ENCODE measurements at regions not wholly inside any gene's neighbourhood (a gene's known extent, or its start where the extent isn't known, plus 50 kb on each side); places are given as distances from the start of the nearest gene placed in this dataset.

- WGBS, 2 experiments (ENCODE audit: insufficient coverage in 2 of 2), result 65 to 79% methylated on average over 7 of the region's 8 CpGs
- Histone ChIP-seq H3K27ac (ENCODE audit: low read depth, low read length, severe bottlenecking) (no peak overlapping the region), H3K4me3 (ENCODE audit: extremely low read depth, insufficient read depth, low read length, poor library complexity, severe bottlenecking) (no peak overlapping the region), H3K4me1 (ENCODE audit: control insufficient read depth, insufficient read depth, low read length, poor library complexity, severe bottlenecking) (no peaks in the 10 kb centered on the region), H3K9me3 (ENCODE audit: control insufficient read depth, low read length) (no peaks in the 10 kb centered on the region), H3K36me3 (ENCODE audit: control insufficient read depth, insufficient read depth, low read length) (no peaks in the 10 kb centered on the region)
Measured at GRCh38 chr5:26674846-26675245, 363.5 kb downstream of the CDH9 start.

GRCh38 chr5:26669523-26669922 lies 368.9 kb downstream of the CDH9 start:
- no peaks in the 10 kb centered on the region for H3K9me3 ChIP-seq (ENCODE audit: control insufficient read depth, low read length)
- no peak overlapping the region for H3K4me3 ChIP-seq (ENCODE audit: extremely low read depth, insufficient read depth, low read length, poor library complexity, severe bottlenecking)
- WGBS, 2 experiments (ENCODE audit: insufficient coverage in 2 of 2), result 96 to 98% methylated on average over 25 of the region's 25 CpGs

GRCh38 chr5:26669031-26669430 lies 369.4 kb downstream of the CDH9 start:
- no peaks in the 10 kb centered on the region for H3K4me1 ChIP-seq (ENCODE audit: control insufficient read depth, insufficient read depth, low read length, poor library complexity, severe bottlenecking)
- H3K4me3 ChIP-seq (ENCODE audit: extremely low read depth, insufficient read depth, low read length, poor library complexity, severe bottlenecking), result no peak overlapping the region
- no peaks in the 10 kb centered on the region for H3K9me3 ChIP-seq (ENCODE audit: control insufficient read depth, low read length)
- no peaks in the 10 kb centered on the region for H3K36me3 ChIP-seq (ENCODE audit: control insufficient read depth, insufficient read depth, low read length)
- WGBS, 2 experiments (ENCODE audit: insufficient coverage in 2 of 2), result 92 to 94% methylated on average over 7 to 9 of the region's 14 CpGs
- H3K27ac ChIP-seq (ENCODE audit: low read depth, low read length, severe bottlenecking), result no peak overlapping the region

More at GRCh38 chr5:26669523-26669922, 368.9 kb downstream of the CDH9 start:
- no peaks in the 10 kb centered on the region for H3K4me1 ChIP-seq (ENCODE audit: control insufficient read depth, insufficient read depth, low read length, poor library complexity, severe bottlenecking)
- no peaks in the 10 kb centered on the region for H3K36me3 ChIP-seq (ENCODE audit: control insufficient read depth, insufficient read depth, low read length)
- H3K27ac ChIP-seq (ENCODE audit: low read depth, low read length, severe bottlenecking), result no peak overlapping the region

- Histone ChIP-seq H3K4me1 (ENCODE audit: control insufficient read depth, insufficient read depth, low read length, poor library complexity, severe bottlenecking) (no peaks in the 10 kb centered on the region), H3K36me3 (ENCODE audit: control insufficient read depth, insufficient read depth, low read length) (no peaks in the 10 kb centered on the region), H3K9me3 (ENCODE audit: control insufficient read depth, low read length) (no peaks in the 10 kb centered on the region), H3K27ac (ENCODE audit: low read depth, low read length, severe bottlenecking) (no peak overlapping the region), H3K4me3 (ENCODE audit: extremely low read depth, insufficient read depth, low read length, poor library complexity, severe bottlenecking) (no peak overlapping the region)
Measured at GRCh38 chr5:26666371-26666770, 372.0 kb downstream of the CDH9 start.

GRCh38 chr5:26663500-26663899 lies 374.9 kb downstream of the CDH9 start:
- WGBS, 2 experiments (ENCODE audit: insufficient coverage in 2 of 2), result 60% methylated on average over 1 of the region's 1 CpG; no CpG with 5 or more reads in 1 of the 2 experiments
- H3K27ac ChIP-seq (ENCODE audit: low read depth, low read length, severe bottlenecking), result no peak overlapping the region
- no peaks in the 10 kb centered on the region for H3K4me1 ChIP-seq (ENCODE audit: control insufficient read depth, insufficient read depth, low read length, poor library complexity, severe bottlenecking)
- no peak overlapping the region for H3K4me3 ChIP-seq (ENCODE audit: extremely low read depth, insufficient read depth, low read length, poor library complexity, severe bottlenecking)
- no peaks in the 10 kb centered on the region for H3K9me3 ChIP-seq (ENCODE audit: control insufficient read depth, low read length)
- H3K36me3 ChIP-seq (ENCODE audit: control insufficient read depth, insufficient read depth, low read length), result no peaks in the 10 kb centered on the region

GRCh38 chr5:26662806-26663360 lies 375.5 kb downstream of the CDH9 start:
- no peak overlapping the region for H3K4me3 ChIP-seq (ENCODE audit: extremely low read depth, insufficient read depth, low read length, poor library complexity, severe bottlenecking)
- no peak overlapping the region for H3K27ac ChIP-seq (ENCODE audit: low read depth, low read length, severe bottlenecking)
- WGBS, 2 experiments (ENCODE audit: insufficient coverage in 2 of 2), result no CpG with 5 or more reads among the region's 2 CpGs
- H3K4me1 ChIP-seq (ENCODE audit: control insufficient read depth, insufficient read depth, low read length, poor library complexity, severe bottlenecking), result no peaks in the 10 kb centered on the region
- no peaks in the 10 kb centered on the region for H3K36me3 ChIP-seq (ENCODE audit: control insufficient read depth, insufficient read depth, low read length)
- H3K9me3 ChIP-seq (ENCODE audit: control insufficient read depth, low read length), result no peaks in the 10 kb centered on the region

- H3K27ac ChIP-seq (ENCODE audit: low read depth, low read length, severe bottlenecking), result no peak overlapping the region
- 91 to 94% methylated on average over 9 to 12 of the region's 12 CpGs for WGBS, 2 experiments (ENCODE audit: insufficient coverage in 2 of 2)
- no peaks in the 10 kb centered on the region for H3K36me3 ChIP-seq (ENCODE audit: control insufficient read depth, insufficient read depth, low read length)
- no peak overlapping the region for H3K4me3 ChIP-seq (ENCODE audit: extremely low read depth, insufficient read depth, low read length, poor library complexity, severe bottlenecking)
- no peaks in the 10 kb centered on the region for H3K4me1 ChIP-seq (ENCODE audit: control insufficient read depth, insufficient read depth, low read length, poor library complexity, severe bottlenecking)
- no peaks in the 10 kb centered on the region for H3K9me3 ChIP-seq (ENCODE audit: control insufficient read depth, low read length)
Measured at GRCh38 chr5:26660116-26660515, 378.3 kb downstream of the CDH9 start.

- Histone ChIP-seq H3K4me3 (ENCODE audit: extremely low read depth, insufficient read depth, low read length, poor library complexity, severe bottlenecking) (no peak overlapping the region), H3K4me1 (ENCODE audit: control insufficient read depth, insufficient read depth, low read length, poor library complexity, severe bottlenecking) (no peaks in the 10 kb centered on the region), H3K9me3 (ENCODE audit: control insufficient read depth, low read length) (no peaks in the 10 kb centered on the region), H3K36me3 (ENCODE audit: control insufficient read depth, insufficient read depth, low read length) (no peaks in the 10 kb centered on the region), H3K27ac (ENCODE audit: low read depth, low read length, severe bottlenecking) (no peak overlapping the region)
- WGBS, 2 experiments (ENCODE audit: insufficient coverage in 2 of 2), result 100% methylated on average over 2 of the region's 3 CpGs
Measured at GRCh38 chr5:26649000-26649399, 389.4 kb downstream of the CDH9 start.

- no peaks in the 10 kb centered on the region for H3K9me3 ChIP-seq (ENCODE audit: control insufficient read depth, low read length)
- H3K4me1 ChIP-seq (ENCODE audit: control insufficient read depth, insufficient read depth, low read length, poor library complexity, severe bottlenecking), result no peaks in the 10 kb centered on the region
- WGBS, 2 experiments (ENCODE audit: insufficient coverage in 2 of 2), result 100% methylated on average over 1 to 2 of the region's 2 CpGs
- H3K27ac ChIP-seq (ENCODE audit: low read depth, low read length, severe bottlenecking), result no peak overlapping the region
- H3K36me3 ChIP-seq (ENCODE audit: control insufficient read depth, insufficient read depth, low read length), result no peaks in the 10 kb centered on the region
- no peak overlapping the region for H3K4me3 ChIP-seq (ENCODE audit: extremely low read depth, insufficient read depth, low read length, poor library complexity, severe bottlenecking)
Measured at GRCh38 chr5:26647781-26648180, 390.6 kb downstream of the CDH9 start.

- WGBS, 2 experiments (ENCODE audit: insufficient coverage in 2 of 2), result 94 to 100% methylated on average over 2 to 3 of the region's 5 CpGs
- Histone ChIP-seq H3K36me3 (ENCODE audit: control insufficient read depth, insufficient read depth, low read length) (no peaks in the 10 kb centered on the region), H3K27ac (ENCODE audit: low read depth, low read length, severe bottlenecking) (no peak overlapping the region), H3K4me3 (ENCODE audit: extremely low read depth, insufficient read depth, low read length, poor library complexity, severe bottlenecking) (no peak overlapping the region), H3K9me3 (ENCODE audit: control insufficient read depth, low read length) (no peaks in the 10 kb centered on the region), H3K4me1 (ENCODE audit: control insufficient read depth, insufficient read depth, low read length, poor library complexity, severe bottlenecking) (no peaks in the 10 kb centered on the region)
Measured at GRCh38 chr5:26645659-26646058, 392.7 kb downstream of the CDH9 start.

GRCh38 chr5:26641492-26641891 lies 396.9 kb downstream of the CDH9 start:
- no peaks in the 10 kb centered on the region for H3K4me1 ChIP-seq (ENCODE audit: control insufficient read depth, insufficient read depth, low read length, poor library complexity, severe bottlenecking)
- WGBS, 2 experiments (ENCODE audit: insufficient coverage in 2 of 2), result 93% methylated on average over 2 of the region's 2 CpGs; no CpG with 5 or more reads in 1 of the 2 experiments
- H3K9me3 ChIP-seq (ENCODE audit: control insufficient read depth, low read length), result no peaks in the 10 kb centered on the region
- H3K4me3 ChIP-seq (ENCODE audit: extremely low read depth, insufficient read depth, low read length, poor library complexity, severe bottlenecking), result no peak overlapping the region
- no peak overlapping the region for H3K27ac ChIP-seq (ENCODE audit: low read depth, low read length, severe bottlenecking)
- no peaks in the 10 kb centered on the region for H3K36me3 ChIP-seq (ENCODE audit: control insufficient read depth, insufficient read depth, low read length)

Measured in mesodermal cell (in vitro differentiated cells).